HUES64 (cell line): ENCODE measurements at regions not wholly inside any gene's neighbourhood (a gene's known extent, or its start where the extent isn't known, plus 50 kb on each side); places are given as distances from the start of the nearest gene placed in this dataset.

Experiments
- H3K27ac ChIP-seq: 2 replicates; pipeline ENCODE4 v1.7.0; 2013; ENCODE audit warnings: low read depth, low read length, inconsistent platforms
- H3K27me3 ChIP-seq: 2 replicates; pipeline ENCODE4 v1.6.1; 2013; ENCODE audit warnings: mild to moderate bottlenecking, low read length; ENCODE audit not compliant: insufficient read depth
- H3K36me3 ChIP-seq: 2 replicates; pipeline ENCODE4 v1.6.1; 2013; ENCODE audit warnings: mild to moderate bottlenecking, low read length; ENCODE audit not compliant: insufficient read depth
- H3K4me1 ChIP-seq: 2 replicates; pipeline ENCODE4 v1.6.1; 2013; ENCODE audit warnings: mild to moderate bottlenecking, low read length, moderate library complexity; ENCODE audit not compliant: insufficient read depth
- H3K4me3 ChIP-seq: 2 replicates; pipeline ENCODE4 v1.5.1; 2013; ENCODE audit warnings: mild to moderate bottlenecking, low read length, moderate library complexity
- H3K9ac ChIP-seq: 2 replicates; pipeline ENCODE4 v1.6.1; 2013; ENCODE audit warnings: mild to moderate bottlenecking, low read depth, low read length
- H3K9me3 ChIP-seq: 2 replicates; pipeline ENCODE4 v1.6.1; 2013; ENCODE audit warnings: low read depth, low read length; ENCODE audit not compliant: insufficient read depth
- WGBS: fragments of 150-250, 120-280 bp; methylation state at CpG from one replicate; pipeline ENCODE4 v1.1.7; 2013; ENCODE audit warnings: missing lambda C conversion rate; 5-methylcytosine and 5-hydroxymethylcytosine counted together

GRCh38 chr2:58520903-58521302, 279.8 kb upstream of the FANCL start:
- Histone ChIP-seq H3K27ac (no peak overlapping the region), H3K27me3 (no peaks in the 10 kb centered on the region), H3K4me1 (peaks cover 32% of the 10 kb centered on the region), H3K36me3 (no peaks in the 10 kb centered on the region), H3K4me3 (no peak overlapping the region), H3K9ac (no peak overlapping the region), H3K9me3 (no peaks in the 10 kb centered on the region)
- 94% methylated on average over 3 of the region's 3 CpGs for WGBS

- H3K9ac ChIP-seq = no peak overlapping the region
- no peak overlapping the region for H3K4me3 ChIP-seq
- 98% methylated on average over 2 of the region's 2 CpGs for WGBS
- no peaks in the 10 kb centered on the region for H3K27me3 ChIP-seq
- H3K27ac ChIP-seq = no peak overlapping the region
- no peaks in the 10 kb centered on the region for H3K9me3 ChIP-seq
- H3K4me1 ChIP-seq = peaks cover 49% of the 10 kb centered on the region
- no peaks in the 10 kb centered on the region for H3K36me3 ChIP-seq
These were observed 276.8 kb upstream of the FANCL start for GRCh38 chr2:58517881-58518280.

GRCh38 chr2:58516695-58517094, 275.6 kb upstream of the FANCL start:
- H3K36me3 ChIP-seq = no peaks in the 10 kb centered on the region
- WGBS = 88% methylated on average over 3 of the region's 3 CpGs
- H3K27ac ChIP-seq = no peak overlapping the region
- no peak overlapping the region for H3K4me3 ChIP-seq
- no peaks in the 10 kb centered on the region for H3K27me3 ChIP-seq
- no peak overlapping the region for H3K9ac ChIP-seq
- H3K4me1 ChIP-seq = peaks cover 42% of the 10 kb centered on the region
- H3K9me3 ChIP-seq = no peaks in the 10 kb centered on the region

- Histone ChIP-seq H3K36me3 (no peaks in the 10 kb centered on the region), H3K27me3 (no peaks in the 10 kb centered on the region), H3K27ac (no peak overlapping the region), H3K9me3 (no peaks in the 10 kb centered on the region), H3K9ac (no peak overlapping the region), H3K4me3 (no peak overlapping the region), H3K4me1 (peaks cover 37% of the 10 kb centered on the region)
- WGBS = 90% methylated on average over 2 of the region's 2 CpGs
These were observed 274.9 kb upstream of the FANCL start for GRCh38 chr2:58515827-58516573.

GRCh38 chr2:58514252-58514651, 273.1 kb upstream of the FANCL start:
- Histone ChIP-seq H3K27ac (no peak overlapping the region), H3K9me3 (no peaks in the 10 kb centered on the region), H3K4me1 (peaks cover 26% of the 10 kb centered on the region), H3K36me3 (no peaks in the 10 kb centered on the region), H3K9ac (no peak overlapping the region), H3K4me3 (no peak overlapping the region), H3K27me3 (no peaks in the 10 kb centered on the region)

GRCh38 chr2:58512878-58513277, 271.8 kb upstream of the FANCL start:
- no peaks in the 10 kb centered on the region for H3K9me3 ChIP-seq
- H3K36me3 ChIP-seq = no peaks in the 10 kb centered on the region
- 67% methylated on average over 1 of the region's 1 CpG for WGBS
- no peak overlapping the region for H3K9ac ChIP-seq
- H3K4me3 ChIP-seq = no peak overlapping the region
- peaks cover 26% of the 10 kb centered on the region for H3K4me1 ChIP-seq
- no peaks in the 10 kb centered on the region for H3K27me3 ChIP-seq
- H3K27ac ChIP-seq = no peak overlapping the region

- Histone ChIP-seq H3K9me3 (no peaks in the 10 kb centered on the region), H3K9ac (no peak overlapping the region), H3K4me1 (peaks cover 6% of the 10 kb centered on the region), H3K36me3 (no peaks in the 10 kb centered on the region), H3K27ac (no peak overlapping the region), H3K27me3 (no peaks in the 10 kb centered on the region), H3K4me3 (no peak overlapping the region)
- 88% methylated on average over 4 of the region's 4 CpGs for WGBS
These were observed 266.9 kb upstream of the FANCL start for GRCh38 chr2:58508006-58508405.

GRCh38 chr2:58503918-58504317, 262.8 kb upstream of the FANCL start:
- Histone ChIP-seq H3K4me1 (peaks cover 30% of the 10 kb centered on the region), H3K36me3 (no peaks in the 10 kb centered on the region), H3K4me3 (no peak overlapping the region), H3K9me3 (no peaks in the 10 kb centered on the region), H3K27ac (no peak overlapping the region), H3K9ac (no peak overlapping the region), H3K27me3 (no peaks in the 10 kb centered on the region)
- WGBS = 95% methylated on average over 1 of the region's 1 CpG

- Histone ChIP-seq H3K9ac (no peak overlapping the region), H3K27ac (no peak overlapping the region), H3K36me3 (no peaks in the 10 kb centered on the region), H3K27me3 (no peaks in the 10 kb centered on the region), H3K9me3 (no peaks in the 10 kb centered on the region), H3K4me1 (peaks cover 35% of the 10 kb centered on the region), H3K4me3 (no peak overlapping the region)
- WGBS = 96% methylated on average over 3 of the region's 3 CpGs
These were observed 261.8 kb upstream of the FANCL start for GRCh38 chr2:58502931-58503330.

GRCh38 chr2:58501371-58502160, 260.4 kb upstream of the FANCL start:
- Histone ChIP-seq H3K9ac (no peak overlapping the region), H3K4me1 (peaks cover 47% of the 10 kb centered on the region), H3K9me3 (no peaks in the 10 kb centered on the region), H3K27me3 (no peaks in the 10 kb centered on the region), H3K4me3 (no peak overlapping the region), H3K27ac (no peak overlapping the region), H3K36me3 (no peaks in the 10 kb centered on the region)
- 96% methylated on average over 11 of the region's 11 CpGs for WGBS

- Histone ChIP-seq H3K36me3 (no peaks in the 10 kb centered on the region), H3K9ac (peak overlapping the region; percentile 46; the same call in 1 of the 2 replicates), H3K4me3 (peak overlapping the region; percentile 13; the same call in 1 of the 2 replicates), H3K27ac (peak overlapping the region; percentile 86), H3K4me1 (peaks cover 66% of the 10 kb centered on the region), H3K9me3 (no peaks in the 10 kb centered on the region), H3K27me3 (no peaks in the 10 kb centered on the region)
- WGBS = 8% methylated on average over 3 of the region's 3 CpGs
These were observed 256.0 kb upstream of the FANCL start for GRCh38 chr2:58497168-58497567.
